Spleen (tissue), 7 donors: ENCODE measurements at regions not wholly inside any gene's neighbourhood (a gene's known extent, or its start where the extent isn't known, plus 50 kb on each side); places are given as distances from the start of the nearest gene placed in this dataset.

Experiments used
- CTCF ChIP-seq, 11 experiments: fragments of 200-600 bp in 7 of 11; fragments of 450-650 bp in 4 of 11; sonication (generic) in 4 of 11; IDR thresholded peaks in 8 of 11; conservative IDR thresholded peaks in 3 of 11; 1 replicate in 7 of 11; 2 replicates in 4 of 11; pipeline versions ENCODE4 v1.4.0 to v1.8.0; 2016 to 2021; ENCODE audit warnings: antibody characterized with exemption in 11 of 11, inconsistent platforms in 4 of 11, mild to moderate bottlenecking in 1 of 11
- POLR2A ChIP-seq, 3 donors: fragments of 450-650 bp; IDR thresholded peaks; one replicate each; pipeline ENCODE4 v1.5.1; 2017; ENCODE audit warnings: antibody characterized with exemption in 3 of 3, mild to moderate bottlenecking in 1 of 3
- donor health status: DM: no; HTN: no; CAD: no; lungs with moderate emphysema.
- donor health status: DM: no; HTN: no; CAD: no.
- donor health status: DM: no; HTN: no; CAD: no.

DNA sequence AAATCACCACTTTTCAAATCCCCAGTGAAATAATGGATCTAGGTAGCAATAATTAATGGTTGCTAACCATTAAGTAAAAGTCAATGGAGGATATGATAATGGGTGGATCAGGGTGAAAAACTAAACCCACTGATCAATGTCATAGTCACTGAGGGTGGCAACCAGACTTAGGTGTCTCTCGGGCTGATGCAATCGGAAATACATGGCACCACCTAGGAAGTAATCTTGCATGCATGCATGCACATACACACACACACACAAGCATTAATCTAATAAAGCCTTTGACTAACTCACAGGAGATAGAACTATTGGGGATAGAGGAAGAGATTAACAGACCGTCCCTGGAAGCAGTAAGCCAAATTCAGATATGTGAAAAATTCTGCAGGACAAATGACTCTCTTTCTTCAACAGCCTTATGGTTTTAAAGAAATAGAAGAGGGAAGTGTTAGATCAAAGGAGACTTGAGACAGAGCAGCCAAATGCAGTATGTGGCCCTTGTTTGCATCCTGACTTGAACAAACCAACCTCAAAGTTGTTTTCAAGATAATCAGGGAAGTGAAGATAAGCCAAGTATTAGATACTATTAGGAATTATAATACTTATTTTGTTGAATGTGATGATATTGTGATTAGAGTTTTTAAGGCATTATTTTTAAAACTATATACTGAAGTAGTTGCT is 186.0 kb upstream of the RMP24 start:
- TF ChIP-seq CTCF (IDR thresholded peaks at IDR 0.05 in 8 of 11, conservative IDR thresholded peaks at IDR 0.05 in 3 of 11) (no peak), POLR2A (IDR thresholded peaks at IDR 0.05) (no peak)
